Occipital lobe (tissue), 1 donor: ENCODE measurements at regions not wholly inside any gene's neighbourhood (a gene's known extent, or its start where the extent isn't known, plus 50 kb on each side); places are given as distances from the start of the nearest gene placed in this dataset.
"Not testable (repeated sequence)": the region's sequence is repeated elsewhere in the genome, so short reads cannot be mapped to it uniquely, and the experiment has no call there.

Experiments used
- DNase-seq: peaks from one replicate; lab custom pipeline; 2025; lab: John Stamatoyannopoulos, UW

DNA sequence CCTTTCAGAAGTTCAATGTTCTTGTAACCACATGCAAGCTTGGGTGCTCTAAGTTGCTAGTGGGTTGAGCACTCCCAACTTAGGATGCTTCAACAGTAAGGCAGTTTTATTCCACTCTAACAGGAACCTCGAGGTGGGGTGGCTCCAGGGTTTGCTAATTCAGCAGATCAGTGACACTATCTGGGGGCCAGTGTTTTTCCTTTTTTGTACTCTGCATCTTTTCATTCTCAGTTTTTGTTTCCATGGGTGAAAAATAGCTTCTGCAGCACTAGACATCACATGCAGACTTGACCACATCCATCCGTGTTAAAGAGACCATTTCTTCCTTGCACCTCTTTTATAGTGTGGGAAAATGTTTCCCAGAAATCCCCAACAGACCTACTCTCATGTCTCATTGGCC, 497.6 kb downstream of the STIM2 start:
- DNase-seq = no peak

DNA sequence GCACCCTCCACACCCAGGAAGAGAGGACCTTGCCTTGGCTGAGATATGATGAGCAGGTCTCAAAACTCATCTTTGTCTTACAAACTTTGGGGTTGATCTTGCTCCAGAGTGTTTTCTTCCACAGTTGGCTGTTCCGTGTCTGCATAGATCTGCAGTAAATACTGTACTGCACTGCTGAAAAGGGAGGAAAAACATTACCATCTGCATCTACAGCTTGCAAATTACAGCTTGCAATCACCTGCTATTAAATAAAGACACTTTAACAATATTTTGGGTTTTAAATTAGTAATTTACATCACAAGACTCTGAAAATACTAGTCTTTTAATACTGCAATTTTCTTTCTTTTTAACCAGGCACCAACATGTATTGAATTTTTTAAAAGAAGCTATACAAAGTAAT, 499.5 kb downstream of the STIM2 start:
- DNase-seq = no peak

DNA sequence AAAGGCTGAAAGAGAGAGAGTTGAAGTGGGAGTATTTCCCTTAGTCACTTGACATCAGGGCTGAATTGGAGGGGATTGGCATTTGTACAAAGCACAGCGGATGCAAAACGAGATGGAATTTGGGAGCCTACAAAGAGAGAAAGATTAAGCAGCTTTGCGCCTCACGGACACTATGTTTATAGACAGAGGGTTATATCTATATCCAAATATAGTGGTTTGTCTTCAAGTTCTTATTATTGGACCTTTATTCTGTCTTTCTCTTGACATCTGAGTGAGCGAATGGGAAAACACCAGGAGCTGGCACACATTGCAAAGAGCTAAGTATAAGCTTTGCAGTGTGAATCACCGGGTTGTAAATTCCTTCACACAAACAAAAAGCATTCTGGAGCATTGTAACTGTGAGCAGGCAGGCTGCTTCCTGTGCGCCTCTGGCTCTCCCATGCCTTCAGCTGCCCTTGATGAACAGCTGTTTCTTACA, 500.2 kb downstream of the STIM2 start:
- DNase-seq = no peak

DNA sequence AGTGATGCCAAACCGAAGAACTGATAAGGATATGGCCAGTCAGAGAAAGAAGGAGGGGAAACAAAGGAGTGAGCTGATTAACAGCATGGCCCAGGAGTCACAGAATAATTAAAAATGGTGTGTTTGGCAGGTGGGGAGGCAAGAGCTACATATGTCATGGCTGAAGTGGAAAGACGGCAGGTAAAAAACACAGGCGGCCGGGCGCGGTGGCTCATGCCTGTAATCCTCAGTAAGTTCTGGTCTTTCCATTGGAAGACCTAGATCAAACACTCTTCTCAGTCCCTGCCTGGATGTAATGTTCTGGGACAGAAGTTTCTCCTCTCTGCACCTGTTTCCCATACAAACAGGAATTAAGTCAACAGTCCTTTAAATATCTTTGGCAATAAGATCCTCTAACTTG, 503.9 kb downstream of the STIM2 start:
- no peak for DNase-seq

DNA sequence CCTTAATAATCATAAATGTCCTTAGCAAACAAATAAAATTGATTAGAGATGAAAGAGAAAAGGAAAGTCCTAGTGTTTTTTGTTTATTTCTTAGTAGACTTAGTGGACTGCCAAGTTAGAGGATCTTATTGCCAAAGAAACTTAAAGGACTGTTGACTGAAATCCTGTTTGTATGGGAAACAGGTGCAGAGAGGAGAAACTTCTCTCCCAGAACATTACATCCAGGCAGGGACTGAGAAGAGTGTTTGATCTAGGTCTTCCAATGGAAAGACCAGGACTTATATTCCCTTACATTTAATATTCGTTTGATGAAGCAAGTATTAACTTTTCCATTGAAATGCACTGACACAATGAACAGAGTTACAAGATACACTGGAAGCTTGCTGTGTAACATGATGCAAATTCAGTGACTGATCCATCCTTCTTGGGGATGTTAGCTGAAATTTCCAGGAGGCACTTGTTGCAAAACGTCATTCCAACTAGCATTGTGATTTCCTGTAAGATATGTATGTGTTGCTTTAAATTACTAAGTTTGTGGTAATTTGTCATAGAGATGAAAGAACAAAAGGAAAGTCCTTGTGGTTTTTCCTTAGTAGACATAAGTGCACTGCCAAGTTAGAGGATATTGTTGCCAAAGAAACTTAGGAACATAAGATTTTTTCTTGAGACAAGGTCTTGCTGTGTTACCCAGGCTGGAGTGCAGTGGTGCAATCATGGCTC, 505.6 kb downstream of the STIM2 start:
- DNase-seq = no peak

DNA sequence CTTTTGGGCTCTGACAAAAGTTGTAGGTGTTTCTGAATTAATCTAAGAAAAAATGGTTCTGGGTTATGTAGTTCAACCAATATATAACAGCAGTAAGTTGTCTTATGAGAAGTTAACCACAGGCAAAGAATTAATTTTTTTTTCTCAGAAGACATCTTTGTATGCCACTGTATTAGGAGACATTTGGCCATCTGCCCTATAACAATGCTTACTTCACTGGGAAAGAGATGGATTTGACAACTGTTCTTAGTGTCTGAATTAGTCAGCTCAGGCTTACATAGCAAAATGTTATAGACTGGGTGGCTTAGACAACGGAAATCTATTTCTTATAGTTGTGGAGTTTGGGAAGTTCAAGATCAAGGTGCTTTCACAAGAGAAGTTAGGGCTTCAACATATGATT, 508.1 kb downstream of the STIM2 start:
- no peak for DNase-seq

DNA sequence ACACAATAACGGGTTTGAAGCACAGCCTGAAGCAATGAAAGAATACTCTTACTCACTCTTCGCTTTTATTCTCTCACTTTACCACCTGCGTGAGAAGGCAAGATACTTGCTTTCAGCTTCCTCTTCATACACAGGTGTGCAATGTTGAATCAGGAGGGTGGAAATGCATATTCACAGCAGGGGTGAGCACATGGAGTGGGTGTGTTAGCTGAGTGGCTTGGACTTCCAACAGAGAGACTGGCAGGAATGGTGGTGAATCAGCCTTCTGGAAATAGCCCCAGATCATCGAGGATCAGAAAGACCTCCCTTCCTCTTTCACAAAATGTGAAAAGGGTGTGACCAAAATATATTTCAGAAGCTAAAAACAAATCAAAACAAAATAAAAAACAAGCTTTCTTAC, 521.2 kb downstream of the STIM2 start:
- no peak for DNase-seq

DNA sequence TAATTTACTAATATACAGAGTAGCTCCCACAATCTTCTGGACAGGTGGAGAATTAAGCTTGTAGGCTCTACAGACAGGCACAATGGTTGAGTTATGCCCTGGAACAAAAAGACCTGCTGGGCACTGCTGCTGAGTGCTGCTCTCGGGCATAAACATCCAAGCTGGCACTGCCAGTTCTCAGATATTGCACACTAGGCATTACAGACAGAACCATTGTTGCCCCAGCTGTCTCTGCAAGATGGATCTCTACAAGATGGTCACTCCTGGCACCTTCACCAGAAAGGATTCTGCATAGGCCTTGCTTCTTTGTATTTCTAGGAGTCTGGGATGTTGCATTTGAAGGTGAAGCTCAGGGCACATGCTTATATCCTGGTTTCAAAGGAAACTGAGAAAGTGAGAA, 527.1 kb downstream of the STIM2 start:
- DNase-seq = no peak

DNA sequence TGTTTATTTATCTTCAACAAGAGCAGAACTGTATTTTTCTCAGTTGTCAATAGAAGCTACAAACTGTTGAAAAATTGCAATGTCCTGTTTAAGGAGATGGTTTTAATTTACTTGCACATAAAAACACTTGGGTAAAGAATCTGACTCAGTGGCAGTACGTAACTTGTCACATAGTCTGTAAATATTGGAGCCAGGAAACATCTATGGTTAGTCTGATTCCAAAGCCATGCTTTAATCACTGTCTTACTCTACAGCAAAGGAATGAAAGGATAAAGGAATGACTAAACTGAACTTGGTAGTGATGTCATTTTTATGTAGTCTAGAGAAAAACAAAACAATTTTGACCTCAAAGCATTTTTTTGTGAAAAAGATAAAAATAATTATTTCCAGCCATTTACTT, 537.2 kb downstream of the STIM2 start:
- no peak for DNase-seq

DNA sequence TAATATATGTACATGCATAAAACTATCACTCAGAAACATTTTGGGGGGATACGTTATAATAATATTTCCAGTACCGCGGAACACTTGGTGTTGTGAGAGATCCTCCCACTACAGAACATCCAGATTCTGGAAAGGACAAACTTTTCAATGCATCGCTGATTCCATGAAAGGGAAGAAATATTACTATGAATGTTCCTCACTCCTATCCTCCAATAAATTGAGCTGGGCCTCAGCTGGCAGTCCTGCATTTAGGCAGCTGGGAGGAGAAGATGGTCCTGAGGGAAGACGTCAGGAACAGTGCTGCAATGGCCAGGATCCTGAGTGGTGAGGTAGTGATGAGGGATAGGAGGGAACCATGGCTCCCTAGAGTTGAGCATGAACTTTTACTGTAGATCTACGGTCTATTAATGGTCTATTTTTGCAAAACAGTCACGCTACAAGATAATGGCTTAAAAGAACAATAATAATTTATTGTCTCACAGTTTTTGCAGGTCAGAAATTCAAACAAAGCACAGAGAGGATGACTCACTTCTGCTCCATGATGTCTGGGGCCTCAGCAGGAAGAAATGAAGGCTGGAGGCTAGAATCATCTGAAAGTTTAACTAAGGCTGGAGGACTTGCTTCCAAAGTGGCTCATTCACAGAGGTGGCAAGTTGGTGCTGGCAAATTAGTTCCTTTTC, 538.1 kb downstream of the STIM2 start:
- no peak for DNase-seq

DNA sequence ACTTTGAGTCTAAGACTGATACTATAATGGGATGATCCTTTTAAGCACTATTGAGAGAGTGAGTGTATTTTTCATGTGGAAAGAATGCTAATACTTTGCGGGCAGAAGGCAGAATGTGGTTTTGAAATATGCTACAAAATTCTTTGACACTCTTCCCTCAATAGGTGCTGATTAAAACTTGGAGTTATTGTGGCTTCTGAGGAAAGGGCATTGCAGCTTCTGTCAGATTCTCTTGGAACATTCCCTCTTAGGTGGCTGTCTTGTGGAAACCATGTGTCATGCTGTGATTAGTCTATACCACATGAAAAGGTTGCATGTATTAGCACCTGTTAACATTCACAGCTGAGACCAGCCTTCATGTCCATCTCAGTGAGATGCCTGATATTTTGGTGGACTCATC, 547.0 kb downstream of the STIM2 start:
- no peak for DNase-seq

DNA sequence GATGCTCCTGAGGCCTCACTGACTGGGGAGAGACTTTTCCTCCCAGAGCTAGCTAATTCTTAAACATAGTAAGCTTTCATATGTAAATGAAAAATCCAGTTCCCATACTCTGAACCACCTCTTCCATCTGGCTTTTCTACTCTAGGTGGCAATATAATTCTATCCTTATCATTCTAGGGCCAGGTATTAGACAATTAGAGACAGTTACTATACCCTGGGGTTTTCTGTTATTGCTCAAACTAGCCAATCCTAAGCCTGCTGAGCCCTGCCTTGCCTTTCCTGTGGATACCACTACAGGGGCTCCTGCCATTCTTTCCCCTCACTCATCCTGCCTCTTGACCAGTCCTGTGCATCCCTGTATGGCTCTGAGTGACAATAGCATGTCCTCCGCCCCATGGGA, 552.0 kb downstream of the STIM2 start:
- DNase-seq = no peak

DNA sequence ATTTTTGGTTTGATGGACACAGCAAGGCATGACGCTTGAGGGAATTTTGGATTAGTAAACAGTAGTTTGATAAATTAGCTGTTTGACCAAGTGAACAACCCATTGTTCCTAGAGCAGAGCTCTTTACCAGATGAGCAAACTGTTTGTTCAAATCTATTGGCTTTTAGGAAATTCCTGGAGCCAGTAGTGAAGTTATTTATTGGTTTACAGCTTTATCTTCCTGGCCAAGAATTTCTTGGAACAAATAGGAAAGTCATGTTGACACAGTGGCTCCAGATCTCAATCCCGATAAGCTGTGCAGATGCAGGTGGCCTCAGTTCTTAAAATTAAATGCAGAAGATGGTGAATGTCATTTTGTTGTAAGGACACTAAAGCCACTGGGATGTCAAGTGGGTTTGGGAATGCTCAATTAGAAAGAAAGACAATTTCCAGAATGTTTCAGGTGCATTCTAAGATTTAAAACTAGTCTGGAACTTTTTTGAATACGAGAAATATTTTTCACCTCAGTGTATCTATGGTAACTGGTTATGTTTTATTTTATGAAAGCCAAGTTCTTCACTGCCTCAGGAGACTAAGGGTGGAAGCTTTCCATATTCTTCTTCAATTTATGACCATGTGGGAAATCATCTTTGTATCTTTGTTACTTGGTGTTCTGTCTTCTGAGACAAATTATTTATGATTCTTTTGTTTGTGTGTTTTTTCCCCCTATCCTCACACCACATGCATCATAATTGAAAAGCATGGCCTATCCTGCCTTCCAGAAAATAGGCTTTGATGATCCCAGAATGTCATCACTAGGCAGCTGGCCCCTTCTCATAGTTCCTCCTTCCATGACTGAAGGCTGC, 554.5 kb downstream of the STIM2 start:
- no peak for DNase-seq

DNA sequence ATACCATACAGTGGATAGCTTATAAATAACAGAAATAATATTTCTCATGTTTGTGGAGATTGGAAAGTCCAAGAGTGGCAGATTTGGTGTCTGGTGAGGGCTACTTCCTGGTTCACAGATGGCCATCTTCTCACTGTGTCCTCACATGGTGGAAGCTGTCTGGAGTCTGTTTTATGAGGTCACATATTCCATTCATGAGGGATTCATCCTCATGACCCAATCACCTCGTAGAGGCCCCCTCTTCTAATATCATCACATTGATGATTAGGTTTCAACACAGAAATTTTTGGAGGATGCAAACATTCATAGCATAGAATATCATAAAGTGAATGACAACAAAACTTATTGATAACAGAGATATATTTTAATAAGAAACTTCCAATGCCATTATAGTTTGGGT, 568.0 kb downstream of the STIM2 start:
- DNase-seq = no peak

DNA sequence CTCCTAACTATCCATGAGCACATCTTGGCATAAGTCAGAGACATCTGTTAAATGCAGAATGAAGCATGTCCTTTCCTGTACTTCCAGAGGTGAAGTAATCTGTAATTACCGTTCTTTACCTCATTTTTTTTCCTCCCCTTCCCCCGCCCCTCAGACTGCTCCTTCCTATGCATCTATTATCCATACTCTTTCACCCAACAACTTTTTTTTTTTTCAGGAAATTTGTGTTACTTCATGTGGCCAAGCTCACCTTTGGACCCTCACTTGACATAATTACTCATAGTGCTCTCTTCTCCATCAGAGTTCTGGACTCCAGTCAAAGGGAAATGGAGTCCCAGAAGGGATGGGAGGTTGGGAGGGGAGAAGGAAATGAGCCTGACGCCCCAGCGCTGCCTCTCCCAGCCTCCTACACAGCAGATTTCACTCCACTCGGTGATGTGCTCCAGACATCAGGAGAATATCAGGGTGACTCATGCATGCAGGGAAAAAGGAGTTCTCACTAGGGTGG, 568.8 kb downstream of the STIM2 start:
- DNase-seq = no peak

DNA sequence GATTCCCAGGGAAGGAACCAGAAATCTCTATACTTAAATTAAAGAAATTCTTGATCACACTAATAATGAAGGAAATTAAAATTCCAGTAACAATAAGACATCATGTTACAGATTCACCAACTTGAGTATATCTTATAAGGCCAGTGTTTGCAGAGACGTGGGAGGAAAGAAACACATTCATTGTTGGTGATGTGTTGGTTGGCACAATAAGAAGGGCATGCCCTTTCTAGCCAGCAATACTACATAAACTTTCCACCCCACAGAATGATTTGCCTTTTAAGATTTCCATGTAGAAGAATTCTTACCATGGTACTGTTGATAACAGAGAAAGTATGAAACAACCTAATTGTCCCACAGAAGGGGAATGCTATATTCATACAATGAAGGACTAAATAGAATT, 581.5 kb downstream of the STIM2 start:
- no peak for DNase-seq

DNA sequence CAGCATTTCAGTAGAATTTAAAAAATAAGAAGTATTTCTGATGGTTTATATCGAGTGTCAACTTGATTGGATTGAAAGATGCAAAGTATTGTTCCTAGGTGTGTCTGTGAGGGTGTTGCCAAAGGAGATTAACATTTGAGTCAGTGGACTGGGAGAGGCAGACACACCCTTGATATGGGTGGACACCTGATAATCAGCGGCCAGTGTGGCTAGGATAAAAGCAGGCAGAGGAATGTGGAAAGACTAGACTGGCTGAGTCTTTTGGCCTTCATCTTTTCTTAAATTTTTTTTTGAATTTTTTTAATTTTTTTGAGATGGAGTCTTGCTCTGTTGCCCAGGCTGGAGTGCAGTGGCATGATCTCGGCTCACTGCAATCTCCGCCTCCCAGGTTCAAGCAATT, 582.0 kb downstream of the STIM2 start:
- not testable (repeated sequence) for DNase-seq

DNA sequence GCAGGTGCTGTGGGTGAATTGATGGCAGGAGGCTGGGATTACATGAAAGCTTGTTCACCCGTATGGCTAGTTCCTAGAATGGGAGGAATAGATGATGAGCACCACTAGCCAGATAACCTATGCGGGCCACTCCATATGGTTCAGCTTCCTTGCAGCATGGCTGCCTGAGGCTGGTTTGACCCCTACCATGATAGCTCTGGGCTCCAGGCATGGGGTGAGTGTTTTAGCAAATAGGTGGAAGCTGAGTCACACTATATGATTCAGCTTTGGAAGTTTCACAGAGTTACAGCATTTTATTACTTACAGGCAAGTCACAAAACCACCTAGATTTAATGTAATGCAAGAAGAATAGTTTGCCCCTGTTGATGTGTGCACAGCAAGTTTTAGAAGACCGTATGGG, 603.2 kb downstream of the STIM2 start:
- DNase-seq = no peak

DNA sequence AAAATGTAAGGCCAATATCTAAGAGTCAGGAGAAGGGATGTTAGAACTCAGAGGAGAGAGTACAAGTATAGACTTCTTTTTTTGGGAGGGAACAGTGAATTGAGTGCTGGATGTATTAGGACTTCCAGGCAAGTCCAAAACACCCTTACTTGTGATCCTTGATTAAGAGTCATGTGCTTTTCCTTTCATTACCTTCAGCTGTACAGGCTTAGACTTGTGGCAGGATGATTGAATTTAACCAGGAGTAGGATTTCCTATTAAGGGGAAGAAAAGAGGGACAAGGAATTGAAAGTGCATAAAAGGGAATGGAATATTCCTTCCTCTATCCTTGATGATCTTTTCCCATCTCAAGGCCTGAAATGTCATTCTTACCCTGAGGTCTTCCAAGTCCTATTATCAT, 606.7 kb downstream of the STIM2 start:
- no peak for DNase-seq

DNA sequence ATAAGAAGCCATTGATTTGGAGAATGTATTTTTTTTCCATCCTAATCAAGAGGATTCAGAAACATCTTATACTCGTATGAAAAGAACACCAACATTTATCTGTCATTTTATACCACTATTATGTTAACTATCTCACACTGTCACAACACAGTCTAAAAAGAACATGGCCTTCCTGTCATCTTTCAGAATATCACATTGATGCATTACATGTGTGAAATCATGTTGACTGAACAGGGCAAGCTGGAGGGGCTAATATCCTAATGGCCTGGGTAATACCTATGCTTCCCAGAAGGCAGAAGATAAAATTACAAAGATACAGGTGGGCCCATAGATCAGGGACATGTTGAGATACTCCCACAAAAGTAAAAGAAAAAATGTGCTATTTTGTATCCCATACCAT, 611.7 kb downstream of the STIM2 start:
- DNase-seq = no peak

DNA sequence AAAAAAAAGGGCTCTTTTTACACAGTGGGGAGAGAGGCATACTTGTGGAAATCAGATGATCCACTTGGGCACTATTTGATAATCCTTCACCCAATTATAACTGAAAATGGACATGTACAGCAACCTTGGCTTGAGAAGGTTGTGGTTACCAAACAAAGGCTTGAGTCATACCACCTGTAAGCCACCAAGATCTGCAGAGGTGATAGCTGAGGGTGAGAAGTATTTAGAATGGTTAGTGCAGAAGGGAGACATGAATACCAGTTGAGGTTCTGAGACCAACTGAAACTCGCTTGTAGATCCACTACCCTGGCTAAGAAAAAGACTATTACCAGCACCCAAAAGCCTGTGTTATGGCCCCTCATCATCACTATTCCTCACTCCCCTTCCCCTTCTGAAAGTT, 614.0 kb downstream of the STIM2 start:
- DNase-seq = no peak

DNA sequence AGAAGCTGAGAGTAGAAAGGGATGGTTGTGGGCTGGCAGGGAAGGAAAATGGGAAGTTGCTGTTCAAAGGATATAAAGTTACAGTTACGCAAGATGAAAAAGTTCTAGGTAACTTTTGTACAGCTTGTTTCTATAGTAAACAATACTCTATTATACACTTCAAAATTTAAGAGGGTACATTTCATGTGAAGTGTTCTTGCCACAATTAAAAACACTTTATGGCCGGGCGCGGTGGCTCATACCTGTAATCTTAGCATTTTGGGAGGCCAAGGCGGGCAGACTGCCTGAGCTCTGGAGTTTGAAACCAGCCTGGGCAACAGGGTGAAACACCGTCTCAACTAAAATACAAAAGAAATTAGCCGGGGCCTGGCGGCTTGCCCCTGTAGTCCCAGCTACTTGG, 623.6 kb downstream of the STIM2 start:
- DNase-seq = no peak
